OCI-LY7 (cell line): ENCODE measurements at regions not wholly inside any gene's neighbourhood (a gene's known extent, or its start where the extent isn't known, plus 50 kb on each side); places are given as distances from the start of the nearest gene placed in this dataset.

Experiments
- BruUV-seq: library from RNA; stranded (reverse); fragments of 400-500 nt; replicated peaks from 2 replicates; lab custom pipeline; 2021; lab: Mats Ljungman, UMichigan
- CTCF ChIA-PET: fragments of 300-600 bp; sonication (Branson Sonifier 250); formaldehyde crosslinking; loops from one replicate; lab custom pipeline; 2022; ENCODE audit warnings: antibody characterized with exemption; ENCODE audit not compliant: unreplicated experiment; lab: Charles Lee
- POLR2A ChIA-PET: fragments of 300-600 bp; sonication (Branson Sonifier 250); formaldehyde crosslinking; loops from one replicate; lab custom pipeline; 2022; ENCODE audit warnings: antibody characterized with exemption; lab: Charles Lee
- DNase-seq: peaks from one replicate; pipeline ENCODE4 v3.0.0-alpha.2; 2015; ENCODE audit warnings: low spot score
- H2AFZ ChIP-seq: fragments of 200-600 bp; sonication (generic), shearing (Covaris generic); 2 replicates; pipeline ENCODE4 v1.6.1; 2014; ENCODE audit warnings: mild to moderate bottlenecking, antibody characterized with exemption, low read length, moderate library complexity
- H3K27ac ChIP-seq: fragments of 200-600 bp; sonication (generic); 2 replicates; pipeline ENCODE4 v1.5.1; 2014; ENCODE audit warnings: mixed run types, low read depth, mild to moderate bottlenecking, moderate library complexity, low read length, inconsistent platforms; ENCODE audit not compliant: poor library complexity, severe bottlenecking
- H3K36me3 ChIP-seq: fragments of 200-600 bp; sonication (generic); 2 replicates; pipeline ENCODE4 v1.6.1; 2014; ENCODE audit warnings: mild to moderate bottlenecking, antibody characterized with exemption, low read length, moderate library complexity, mixed read lengths; ENCODE audit not compliant: insufficient read depth
- H3K4me1 ChIP-seq: fragments of 200-600 bp; sonication (generic); 2 replicates; pipeline ENCODE4 v1.5.1; 2014; ENCODE audit warnings: mild to moderate bottlenecking, low read length; ENCODE audit not compliant: insufficient read depth, poor library complexity, severe bottlenecking
- H3K4me2 ChIP-seq: fragments of 200-600 bp; sonication (generic); 2 replicates; pipeline ENCODE4 v1.6.1; 2014; ENCODE audit warnings: mild to moderate bottlenecking, low read length
- H3K4me3 ChIP-seq: fragments of 200-600 bp; sonication (generic); 2 replicates; pipeline ENCODE4 v1.5.1; 2014; ENCODE audit warnings: mild to moderate bottlenecking, low read depth, low read length; ENCODE audit not compliant: poor library complexity, severe bottlenecking
- H3K79me2 ChIP-seq: fragments of 200-600 bp; sonication (generic); 2 replicates; pipeline ENCODE4 v1.6.1; 2016; ENCODE audit warnings: low read depth, mild to moderate bottlenecking, low read length, moderate library complexity, mixed read lengths; ENCODE audit not compliant: insufficient read depth
- H3K9me2 ChIP-seq: fragments of 200-600 bp; sonication (generic); 2 replicates; pipeline ENCODE4 v1.6.1; 2016; ENCODE audit warnings: mild to moderate bottlenecking, low read length, mixed read lengths; ENCODE audit not compliant: insufficient read depth
- H3K9me3 ChIP-seq: fragments of 200-600 bp; sonication (generic); 2 replicates; pipeline ENCODE4 v1.6.1; 2014; ENCODE audit warnings: mild to moderate bottlenecking, mixed run types, low read length, mixed read lengths
- H4K20me1 ChIP-seq: fragments of 200-600 bp; sonication (generic); 2 replicates; pipeline ENCODE4 v1.6.1; 2014; ENCODE audit warnings: mild to moderate bottlenecking, antibody characterized with exemption, low read length, moderate library complexity, mixed read lengths; ENCODE audit not compliant: insufficient read depth
- EZH2phosphoT487 ChIP-seq: fragments of 200-600 bp; sonication (generic); IDR thresholded peaks from 2 replicates; pipeline ENCODE4 v1.6.1; 2018; ENCODE audit warnings: low read depth, borderline replicate concordance, mild to moderate bottlenecking, mixed run types, antibody characterized with exemption, low read length, moderate library complexity, mixed read lengths
- intact Hi-C: fragments of 100-400 bp; cut with micrococcal nuclease; formaldehyde crosslinking; loops from one replicate; pipeline ENCODE4 v1.10.0; 2022; ENCODE audit not compliant: unreplicated experiment
- TF ChIP-seq, protein P1 (sequence below): fragments of 200-600 bp; sonication (generic); conservative IDR thresholded peaks from 2 replicates; pipeline ENCODE4 v1.5.1; 2014; ENCODE audit warnings: mild to moderate bottlenecking, antibody characterized with exemption, low read length, moderate library complexity, mixed read lengths

GRCh38 chr18:44598514-44598913 lies 82.2 kb upstream of the SETBP1 start:
- CTCF ChIA-PET: no interaction called here
- Histone ChIP-seq H3K4me3 (no peak overlapping the region), H3K36me3 (no peaks in the 10 kb centered on the region), H3K79me2 (no peaks in the 10 kb centered on the region), H2AFZ (no peak overlapping the region), H3K4me2 (no peak overlapping the region), H3K4me1 (no peaks in the 10 kb centered on the region), H4K20me1 (no peaks in the 10 kb centered on the region), H3K9me3 (no peaks in the 10 kb centered on the region), H3K9me2 (no peaks in the 10 kb centered on the region), H3K27ac (no peak overlapping the region)
- DNase-seq: no peak
- no peak for TF ChIP-seq EZH2phosphoT487
- TF ChIP-seq, protein P1, sequence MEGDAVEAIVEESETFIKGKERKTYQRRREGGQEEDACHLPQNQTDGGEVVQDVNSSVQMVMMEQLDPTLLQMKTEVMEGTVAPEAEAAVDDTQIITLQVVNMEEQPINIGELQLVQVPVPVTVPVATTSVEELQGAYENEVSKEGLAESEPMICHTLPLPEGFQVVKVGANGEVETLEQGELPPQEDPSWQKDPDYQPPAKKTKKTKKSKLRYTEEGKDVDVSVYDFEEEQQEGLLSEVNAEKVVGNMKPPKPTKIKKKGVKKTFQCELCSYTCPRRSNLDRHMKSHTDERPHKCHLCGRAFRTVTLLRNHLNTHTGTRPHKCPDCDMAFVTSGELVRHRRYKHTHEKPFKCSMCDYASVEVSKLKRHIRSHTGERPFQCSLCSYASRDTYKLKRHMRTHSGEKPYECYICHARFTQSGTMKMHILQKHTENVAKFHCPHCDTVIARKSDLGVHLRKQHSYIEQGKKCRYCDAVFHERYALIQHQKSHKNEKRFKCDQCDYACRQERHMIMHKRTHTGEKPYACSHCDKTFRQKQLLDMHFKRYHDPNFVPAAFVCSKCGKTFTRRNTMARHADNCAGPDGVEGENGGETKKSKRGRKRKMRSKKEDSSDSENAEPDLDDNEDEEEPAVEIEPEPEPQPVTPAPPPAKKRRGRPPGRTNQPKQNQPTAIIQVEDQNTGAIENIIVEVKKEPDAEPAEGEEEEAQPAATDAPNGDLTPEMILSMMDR: 0 out of 2 replicates have a peak, but pooled peaks have one; percentile 14
- intact Hi-C loops: no loop called here
- POLR2A ChIA-PET: no interaction called here
- BruUV-seq: no TSS peak

GRCh38 chr18:44599412-44599811 lies 81.3 kb upstream of the SETBP1 start:
- intact Hi-C loops: no loop called here
- TF ChIP-seq, protein P1: no peak
- TF ChIP-seq EZH2phosphoT487: no peak
- no peaks in the 10 kb centered on the region for H4K20me1 ChIP-seq
- no peaks in the 10 kb centered on the region for H3K9me3 ChIP-seq
- no peaks in the 10 kb centered on the region for H3K79me2 ChIP-seq
- no peaks in the 10 kb centered on the region for H3K4me1 ChIP-seq
- no peak overlapping the region for H2AFZ ChIP-seq
- no peak overlapping the region for H3K4me3 ChIP-seq
- no peaks in the 10 kb centered on the region for H3K36me3 ChIP-seq
- DNase-seq: no peak
- ChIA-PET CTCF (no interaction called here), POLR2A (no interaction called here)
- no peak overlapping the region for H3K27ac ChIP-seq
- H3K4me2 ChIP-seq: no peak overlapping the region
- H3K9me2 ChIP-seq: no peaks in the 10 kb centered on the region
- BruUV-seq: no TSS peak

DNA sequence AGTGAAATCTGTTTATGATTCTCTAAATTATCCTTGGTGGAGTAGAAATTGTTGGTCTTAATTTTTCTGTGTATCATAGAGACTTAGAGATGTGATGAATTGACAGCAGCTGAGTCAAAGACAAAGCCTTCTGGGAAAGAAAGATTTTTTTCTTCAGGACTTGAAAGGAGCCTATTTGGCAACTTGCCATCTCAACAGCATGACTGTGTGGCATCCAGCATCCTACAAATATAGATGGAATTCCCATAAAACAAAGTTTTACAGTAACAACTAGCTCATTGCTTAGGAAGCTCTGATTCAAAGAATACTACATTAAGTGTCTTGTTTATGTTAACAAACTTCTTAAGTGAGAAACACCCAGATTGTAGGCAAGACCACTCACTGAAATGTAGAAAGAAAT lies 79.2 kb upstream of the SETBP1 start:
- H3K9me2 ChIP-seq: no peaks in the 10 kb centered on the region
- no TSS peak for BruUV-seq
- H3K27ac ChIP-seq: no peak overlapping the region
- no peak overlapping the region for H2AFZ ChIP-seq
- POLR2A ChIA-PET: no interaction called here
- no peak for TF ChIP-seq EZH2phosphoT487
- TF ChIP-seq, protein P1: no peak
- H3K4me3 ChIP-seq: no peak overlapping the region
- H4K20me1 ChIP-seq: no peaks in the 10 kb centered on the region
- no peak overlapping the region for H3K4me2 ChIP-seq
- no peak for DNase-seq
- H3K4me1 ChIP-seq: no peaks in the 10 kb centered on the region
- no peaks in the 10 kb centered on the region for H3K36me3 ChIP-seq
- H3K79me2 ChIP-seq: no peaks in the 10 kb centered on the region
- H3K9me3 ChIP-seq: no peaks in the 10 kb centered on the region
- CTCF ChIA-PET: no interaction called here
- intact Hi-C loops: no loop called here
